Smooth muscle cell of the brain vasculature (primary cell): ENCODE measurements at regions not wholly inside any gene's neighbourhood (a gene's known extent, or its start where the extent isn't known, plus 50 kb on each side); places are given as distances from the start of the nearest gene placed in this dataset.

Source experiments
- DNase-seq: peaks from one replicate; pipeline ENCODE4 v3.0.0-alpha.2; 2012; ENCODE audit warnings: low read depth, low spot score

DNA sequence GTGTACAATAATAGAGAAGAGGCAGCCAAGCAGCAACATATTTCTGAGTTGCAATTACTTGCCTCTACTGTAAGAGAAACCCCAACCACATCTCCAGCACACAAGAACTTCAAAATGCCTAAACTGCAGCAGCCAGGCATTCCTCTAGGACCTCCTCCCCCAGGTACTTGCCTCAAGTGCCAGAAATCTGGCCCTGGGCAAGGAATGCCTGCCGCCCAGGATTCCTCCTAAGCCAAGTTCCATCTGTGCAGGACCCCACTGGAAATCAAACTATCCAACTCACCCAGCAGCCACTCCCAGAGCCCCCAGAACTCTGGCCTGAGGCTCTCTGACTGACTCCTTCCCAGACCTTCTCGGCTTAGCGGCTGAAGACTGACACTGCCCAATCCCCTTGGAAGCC, 336.8 kb upstream of the RGMB start:
- no peak for DNase-seq

GRCh38 chr5:98442448-98442847, 331.0 kb upstream of the RGMB start:
- DNase-seq = no peak

DNA sequence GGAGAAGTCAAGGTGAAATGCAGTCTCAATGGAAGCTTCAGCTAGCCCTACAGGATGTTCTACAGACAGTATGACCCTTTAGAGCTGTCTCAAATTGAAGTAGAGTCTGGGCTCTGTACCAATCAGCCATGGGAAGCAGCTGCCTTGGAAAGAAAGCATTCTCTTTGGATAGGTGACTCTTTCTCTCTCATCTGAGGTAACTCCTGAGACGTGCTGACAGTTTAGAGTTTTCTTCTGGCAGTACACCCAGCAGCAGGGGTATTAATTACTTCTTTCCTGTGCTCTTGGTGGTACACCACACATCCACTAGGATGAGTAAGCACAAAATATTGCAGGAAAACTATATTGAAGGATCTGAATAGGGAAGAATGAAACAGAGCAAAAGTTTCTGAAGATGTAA, 329.6 kb upstream of the RGMB start:
- DNase-seq = no peak

DNA sequence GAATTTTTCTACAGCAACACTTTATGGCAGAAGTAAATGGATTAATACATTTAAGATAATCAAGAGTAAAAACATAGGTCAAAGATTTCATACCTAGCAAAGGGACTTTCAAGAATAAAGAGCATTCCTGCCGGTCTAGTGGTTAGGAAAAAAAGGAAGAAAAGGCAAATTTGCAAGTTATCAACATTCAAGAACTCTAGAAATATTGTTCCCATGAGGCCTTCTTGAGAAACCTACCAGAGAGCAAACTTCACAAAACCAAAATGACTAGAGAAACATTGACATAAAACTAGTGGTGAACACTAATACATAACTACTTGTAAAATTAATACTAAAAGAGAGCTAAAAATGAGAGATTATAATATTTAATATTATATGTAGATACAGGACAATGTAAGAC, 320.2 kb upstream of the RGMB start:
- no peak for DNase-seq

- no peak for DNase-seq
Measured at GRCh38 chr5:98454407-98454806, 319.1 kb upstream of the RGMB start.

DNA sequence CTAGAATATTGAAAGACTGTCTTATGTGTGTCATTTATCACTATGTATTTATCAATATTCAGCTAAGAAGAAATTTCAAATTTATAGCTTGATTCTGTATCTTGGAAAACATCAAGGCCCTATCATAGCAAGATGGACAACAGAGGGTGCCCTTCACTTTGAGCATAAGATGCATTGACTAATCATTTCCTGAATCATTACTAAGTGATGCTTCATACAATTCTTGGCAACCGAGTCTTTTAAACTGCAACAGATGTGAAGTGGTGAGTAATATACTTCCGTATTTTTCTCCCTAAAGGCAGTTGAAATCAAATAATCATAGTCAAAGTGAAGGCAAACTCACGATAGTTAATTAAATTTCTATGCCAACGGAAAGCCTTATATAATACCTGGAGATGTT, 318.6 kb upstream of the RGMB start:
- peak; percentile 67 for DNase-seq

- no peak for DNase-seq
Measured at GRCh38 chr5:98455665-98456064, 317.8 kb upstream of the RGMB start.

DNA sequence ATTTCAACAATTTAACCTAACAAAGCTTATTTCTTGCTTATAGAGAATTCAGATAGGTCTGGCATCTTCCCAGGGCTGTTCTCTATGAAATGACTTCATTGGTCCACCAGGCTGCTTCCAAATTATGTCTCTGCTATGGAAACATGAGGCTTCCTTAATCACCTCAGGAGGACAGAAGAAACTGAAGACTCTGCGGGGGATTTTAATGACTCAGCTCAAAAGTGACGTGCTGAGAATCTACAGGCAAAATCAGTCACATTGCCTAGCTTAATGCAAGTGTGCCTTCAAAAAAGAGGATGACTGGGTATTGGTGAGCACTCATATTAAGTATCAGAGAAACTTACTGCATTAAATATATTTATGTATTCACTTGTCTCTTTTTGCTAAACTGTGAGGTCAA, 315.5 kb upstream of the RGMB start:
- DNase-seq = peak; percentile 37

- DNase-seq = no peak
Measured at GRCh38 chr5:98458726-98459125, 314.7 kb upstream of the RGMB start.

DNA sequence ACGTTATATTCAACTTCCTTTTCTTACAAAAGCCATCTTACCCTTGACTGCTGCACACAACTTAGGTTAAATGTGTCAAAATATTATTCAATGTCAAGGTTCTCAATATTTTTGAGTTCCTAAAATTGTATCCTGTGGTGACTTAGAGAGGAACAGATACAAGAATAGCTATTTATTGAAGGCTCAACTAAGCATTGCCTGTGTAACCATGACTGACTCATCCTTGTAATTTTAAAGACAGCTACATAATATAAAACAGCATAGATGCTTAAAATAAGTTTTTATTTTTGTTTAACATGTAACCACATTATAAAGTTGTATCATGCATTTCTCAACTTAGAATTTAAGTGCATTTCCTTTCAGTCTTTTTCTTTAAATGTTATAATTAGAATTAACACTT, 312.9 kb upstream of the RGMB start:
- DNase-seq = no peak

DNA sequence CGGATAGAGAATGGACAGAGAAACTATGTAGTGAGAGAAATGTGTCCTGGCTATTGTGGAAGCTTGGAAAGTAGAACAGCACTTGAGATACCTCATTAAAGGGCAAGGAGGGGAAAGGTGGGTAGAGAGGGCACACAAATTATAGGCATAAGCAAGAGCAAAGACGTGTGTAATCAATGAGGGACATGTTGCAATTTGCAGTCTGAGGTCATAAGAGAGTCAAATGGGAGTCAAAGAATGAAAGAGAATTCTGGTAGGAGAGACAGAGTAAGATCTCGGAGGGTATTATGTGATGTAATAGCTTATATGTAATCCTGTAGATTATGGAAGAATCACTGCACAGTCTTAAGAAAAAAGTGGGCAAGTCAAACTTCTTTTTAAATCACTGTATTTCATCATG, 312.0 kb upstream of the RGMB start:
- no peak for DNase-seq

- no peak for DNase-seq
Measured at GRCh38 chr5:98463222-98463621, 310.2 kb upstream of the RGMB start.

DNA sequence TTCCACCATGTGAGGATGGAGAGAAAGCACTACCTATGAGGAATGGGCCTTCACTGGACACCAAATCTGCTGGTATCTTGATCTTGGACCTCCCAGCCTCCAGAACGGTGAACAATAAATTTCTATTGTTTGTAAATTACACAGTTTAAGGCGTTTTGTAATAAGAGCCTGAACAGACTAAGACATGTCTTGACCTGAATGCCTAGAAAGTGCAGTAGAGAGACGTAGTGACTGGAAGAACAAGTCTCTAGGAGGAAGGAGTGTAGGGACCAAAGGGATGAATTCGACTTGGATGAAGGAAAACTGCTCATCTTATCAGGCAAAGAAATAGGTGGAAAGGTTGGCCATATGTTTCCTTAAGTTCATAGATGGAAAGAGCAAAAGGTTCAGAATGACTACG, 309.8 kb upstream of the RGMB start:
- no peak for DNase-seq

GRCh38 chr5:98464737-98465330, 308.6 kb upstream of the RGMB start:
- DNase-seq = no peak

GRCh38 chr5:98468188-98468869, 305.1 kb upstream of the RGMB start:
- DNase-seq = peak; percentile 32

- no peak for DNase-seq
Measured at GRCh38 chr5:98470747-98471146, 302.7 kb upstream of the RGMB start.

- DNase-seq = no peak
Measured at GRCh38 chr5:98471458-98471857, 302.0 kb upstream of the RGMB start.

GRCh38 chr5:98474216-98474615, 299.2 kb upstream of the RGMB start:
- no peak for DNase-seq

- DNase-seq = no peak
Measured at GRCh38 chr5:98474782-98475181, 298.7 kb upstream of the RGMB start.

DNA sequence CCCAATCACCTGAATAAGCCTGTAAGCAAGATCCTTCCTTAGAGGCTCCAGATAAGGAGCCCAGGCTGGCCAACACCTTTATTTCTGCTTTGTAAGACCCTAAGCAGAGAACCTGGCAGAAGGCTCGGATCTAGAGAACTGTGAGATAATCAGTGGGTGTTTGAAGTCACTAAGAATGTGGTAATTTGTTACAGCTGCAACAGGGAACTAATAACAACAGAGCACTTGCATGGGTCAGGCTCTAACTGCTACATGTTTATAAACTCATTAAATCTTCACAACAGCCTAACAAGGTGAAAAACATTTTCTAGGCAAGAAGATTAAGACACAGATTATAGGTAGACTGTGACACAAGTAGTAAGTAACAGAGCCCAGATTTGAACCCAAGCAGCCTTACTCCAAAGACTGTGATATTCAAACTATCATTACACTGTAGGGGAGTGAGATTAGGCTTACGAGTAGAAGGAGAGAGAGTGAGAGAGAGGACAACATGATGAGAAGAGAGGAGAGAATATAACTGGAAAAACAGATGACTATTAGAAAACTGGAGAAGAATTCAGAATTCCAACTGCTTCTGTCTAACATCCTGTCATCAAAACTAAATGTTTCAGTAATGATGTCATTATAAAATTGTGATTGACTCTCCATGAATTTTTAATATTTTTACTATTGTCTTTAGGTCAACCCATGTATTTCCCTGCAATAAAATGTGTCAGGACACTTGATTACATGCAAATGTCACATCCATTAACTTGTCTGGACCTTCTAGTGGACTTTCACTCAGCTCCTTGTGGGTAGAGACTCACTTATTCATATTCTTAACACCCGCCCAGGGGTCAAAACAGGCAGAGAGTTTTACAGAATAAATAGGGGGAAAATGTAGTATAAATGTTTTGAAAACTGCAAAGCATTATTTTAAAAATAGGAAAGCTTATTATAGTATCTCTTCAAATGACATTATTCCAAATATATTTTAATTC, 290.9 kb upstream of the RGMB start:
- no peak for DNase-seq

- DNase-seq = no peak
Measured at GRCh38 chr5:98483301-98483685, 290.2 kb upstream of the RGMB start.

GRCh38 chr5:98489021-98489420, 284.4 kb upstream of the RGMB start:
- no peak for DNase-seq

- no peak for DNase-seq
Measured at GRCh38 chr5:98490348-98490747, 283.1 kb upstream of the RGMB start.
